MCF 10A (cell line): ENCODE measurements at regions not wholly inside any gene's neighbourhood (a gene's known extent, or its start where the extent isn't known, plus 50 kb on each side); places are given as distances from the start of the nearest gene placed in this dataset.
A peak's percentile ranks its signal among the peaks of the same experiment; 100 is the strongest.
"Not testable (repeated sequence)": the region's sequence is repeated elsewhere in the genome, so short reads cannot be mapped to it uniquely, and the experiment has no call there.

Experiments
- BruUV-seq: library from RNA; stranded (reverse); fragments of 400-500 nt; replicated peaks from 2 replicates; lab custom pipeline; 2021; lab: Mats Ljungman, UMichigan
- CTCF ChIA-PET: fragments of 300-600 bp; sonication (Branson Sonifier 250); formaldehyde crosslinking; extraction: SDS; loops from one replicate; lab custom pipeline; 2021; ENCODE audit warnings: antibody characterized with exemption, inconsistent platforms; lab: Yijun Ruan, JAX
- POLR2A ChIA-PET: fragments of 300-600, 350-650 bp; sonication (Branson Sonifier 250); formaldehyde crosslinking; extraction: SDS; loops from one replicate; lab custom pipeline; 2020; ENCODE audit warnings: antibody characterized with exemption, inconsistent platforms; lab: Yijun Ruan, JAX
- DNase-seq: peaks from one replicate; pipeline ENCODE4 v3.0.0-alpha.2; 2018; ENCODE audit not compliant: unreplicated experiment
- H3K27ac Mint-ChIP-seq: one replicate; pipeline ENCODE4 v1.8.0; 2022; ENCODE audit warnings: mild to moderate bottlenecking, low read depth, mixed read lengths; ENCODE audit not compliant: unreplicated experiment
- H3K27me3 Mint-ChIP-seq: one replicate; pipeline ENCODE4 v1.8.0; 2022; ENCODE audit warnings: mixed read lengths; ENCODE audit not compliant: insufficient read depth, unreplicated experiment
- H3K36me3 Mint-ChIP-seq: one replicate; pipeline ENCODE4 v1.8.0; 2022; ENCODE audit warnings: mild to moderate bottlenecking, moderate library complexity, mixed read lengths; ENCODE audit not compliant: insufficient read depth, unreplicated experiment
- H3K4me1 Mint-ChIP-seq: one replicate; pipeline ENCODE4 v1.8.0; 2022; ENCODE audit warnings: mixed read lengths; ENCODE audit not compliant: insufficient read depth, unreplicated experiment
- H3K4me3 Mint-ChIP-seq: one replicate; pipeline ENCODE4 v1.8.0; 2022; ENCODE audit warnings: mild to moderate bottlenecking, moderate library complexity, mixed read lengths; ENCODE audit not compliant: unreplicated experiment
- H3K9me3 Mint-ChIP-seq: one replicate; pipeline ENCODE4 v1.8.0; 2022; ENCODE audit warnings: mixed read lengths; ENCODE audit not compliant: unreplicated experiment
- intact Hi-C: fragments of 100-400 bp; cut with micrococcal nuclease; formaldehyde crosslinking; loops from 2 replicates; pipeline ENCODE4 v1.14.1; 2022
- TF ChIP-seq, protein P1 (sequence below): fragments of 200-600 bp; IDR thresholded peaks from one replicate; pipeline ENCODE4 v1.8.0; 2022; ENCODE audit warnings: antibody characterized with exemption, mild to moderate bottlenecking; ENCODE audit not compliant: unreplicated experiment

DNA sequence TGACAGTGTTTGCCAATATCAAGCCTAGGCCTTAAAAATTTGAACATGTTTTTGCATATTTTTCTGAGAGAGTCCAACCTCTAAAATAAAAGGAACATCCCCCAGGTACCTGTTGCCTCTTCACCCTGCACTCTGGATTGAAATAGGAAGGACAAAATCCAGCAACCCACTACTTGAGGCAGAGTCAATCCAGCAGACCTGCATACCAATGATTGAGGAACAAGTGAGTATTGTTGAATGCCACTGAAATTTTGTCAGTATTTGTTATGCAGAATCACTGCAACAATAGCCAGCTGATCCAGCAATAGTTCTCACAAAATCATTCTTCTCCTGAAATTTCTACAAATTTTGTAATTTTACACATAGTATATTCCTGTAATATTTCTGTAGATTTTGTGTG lies 460.6 kb upstream of the FOXG1 start:
- Mint-ChIP-seq H3K4me3 (no peak overlapping the region), H3K27ac (no peak overlapping the region), H3K9me3 (peaks cover 8% of the 10 kb centered on the region), H3K27me3 (no peaks in the 10 kb centered on the region), H3K4me1 (peaks cover 25% of the 10 kb centered on the region), H3K36me3 (no peaks in the 10 kb centered on the region)
- BruUV-seq = no TSS peak
- intact Hi-C loops = no loop called here
- no peak for DNase-seq
- POLR2A ChIA-PET = no interaction called here
- TF ChIP-seq, protein P1, sequence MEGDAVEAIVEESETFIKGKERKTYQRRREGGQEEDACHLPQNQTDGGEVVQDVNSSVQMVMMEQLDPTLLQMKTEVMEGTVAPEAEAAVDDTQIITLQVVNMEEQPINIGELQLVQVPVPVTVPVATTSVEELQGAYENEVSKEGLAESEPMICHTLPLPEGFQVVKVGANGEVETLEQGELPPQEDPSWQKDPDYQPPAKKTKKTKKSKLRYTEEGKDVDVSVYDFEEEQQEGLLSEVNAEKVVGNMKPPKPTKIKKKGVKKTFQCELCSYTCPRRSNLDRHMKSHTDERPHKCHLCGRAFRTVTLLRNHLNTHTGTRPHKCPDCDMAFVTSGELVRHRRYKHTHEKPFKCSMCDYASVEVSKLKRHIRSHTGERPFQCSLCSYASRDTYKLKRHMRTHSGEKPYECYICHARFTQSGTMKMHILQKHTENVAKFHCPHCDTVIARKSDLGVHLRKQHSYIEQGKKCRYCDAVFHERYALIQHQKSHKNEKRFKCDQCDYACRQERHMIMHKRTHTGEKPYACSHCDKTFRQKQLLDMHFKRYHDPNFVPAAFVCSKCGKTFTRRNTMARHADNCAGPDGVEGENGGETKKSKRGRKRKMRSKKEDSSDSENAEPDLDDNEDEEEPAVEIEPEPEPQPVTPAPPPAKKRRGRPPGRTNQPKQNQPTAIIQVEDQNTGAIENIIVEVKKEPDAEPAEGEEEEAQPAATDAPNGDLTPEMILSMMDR = no peak
- CTCF ChIA-PET = interaction anchor here (3.6 kb wide), 1 partner anchor 11 kb away, joined by 19 read pairs; no protein-coding TSS in a partner anchor

DNA sequence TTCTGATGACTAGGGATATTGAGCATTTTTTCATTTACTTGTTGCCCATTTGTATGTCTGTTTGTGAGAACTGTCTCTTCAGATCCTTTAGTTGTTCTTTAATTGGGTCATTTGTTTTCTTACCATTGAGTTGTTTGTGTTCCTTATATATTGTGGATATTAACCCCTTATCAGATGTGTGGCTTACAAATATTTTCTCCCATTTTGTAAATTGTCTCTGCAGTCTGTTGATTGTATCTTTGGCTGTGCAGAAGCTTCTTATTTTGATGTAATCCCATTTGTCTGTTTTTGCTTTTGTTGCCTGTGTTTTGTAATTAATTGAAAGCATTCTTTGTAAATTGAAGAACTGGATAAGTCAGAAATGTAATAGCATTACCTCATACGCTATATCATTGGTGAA lies 459.1 kb upstream of the FOXG1 start:
- ChIA-PET CTCF (interaction anchor here (0.6 to 3.6 kb wide), 2 partner anchors 13 to 300 kb away, joined by 3 to 19 read pairs; no protein-coding TSS in a partner anchor), POLR2A (no interaction called here)
- no TSS peak for BruUV-seq
- H3K9me3 Mint-ChIP-seq = peaks cover 8% of the 10 kb centered on the region
- no peak overlapping the region for H3K27ac Mint-ChIP-seq
- TF ChIP-seq, protein P1 = no peak
- no peaks in the 10 kb centered on the region for H3K36me3 Mint-ChIP-seq
- DNase-seq = no peak
- intact Hi-C loops = no loop called here
- peaks cover 25% of the 10 kb centered on the region for H3K4me1 Mint-ChIP-seq
- no peak overlapping the region for H3K4me3 Mint-ChIP-seq
- no peaks in the 10 kb centered on the region for H3K27me3 Mint-ChIP-seq

DNA sequence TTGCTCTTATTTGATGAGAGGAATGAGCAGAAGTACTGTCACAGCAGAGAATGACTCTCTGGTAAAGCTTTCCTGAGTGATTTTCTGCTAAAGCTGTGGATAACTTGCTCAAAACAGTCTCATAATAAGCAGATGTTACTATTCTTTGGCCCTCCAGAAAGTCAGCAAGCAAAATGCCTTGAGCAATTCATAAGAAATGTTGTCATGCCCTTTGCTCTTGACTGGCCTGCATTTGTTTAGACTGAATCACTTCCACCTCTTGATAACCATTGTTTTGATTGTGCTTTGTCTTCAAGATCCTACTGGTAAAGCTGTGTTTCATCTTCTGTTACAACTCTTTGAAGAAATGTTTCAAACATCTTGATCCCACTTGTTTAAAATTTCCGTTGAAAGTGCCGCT lies 457.9 kb upstream of the FOXG1 start:
- H3K4me1 Mint-ChIP-seq = peaks cover 15% of the 10 kb centered on the region
- H3K9me3 Mint-ChIP-seq = peaks cover 1% of the 10 kb centered on the region
- TF ChIP-seq, protein P1 = no peak
- intact Hi-C loops = no loop called here
- H3K27ac Mint-ChIP-seq = peak overlapping the region; percentile 69
- H3K36me3 Mint-ChIP-seq = no peaks in the 10 kb centered on the region
- no peak overlapping the region for H3K4me3 Mint-ChIP-seq
- ChIA-PET CTCF (interaction anchor here (3.6 kb wide), 1 partner anchor 14 kb away, joined by 19 read pairs; no protein-coding TSS in a partner anchor), POLR2A (interaction anchor here (0.7 kb wide), 1 partner anchor 36 kb away, joined by 3 read pairs; no protein-coding TSS in a partner anchor)
- no TSS peak for BruUV-seq
- peak; percentile 77 for DNase-seq
- no peaks in the 10 kb centered on the region for H3K27me3 Mint-ChIP-seq

DNA sequence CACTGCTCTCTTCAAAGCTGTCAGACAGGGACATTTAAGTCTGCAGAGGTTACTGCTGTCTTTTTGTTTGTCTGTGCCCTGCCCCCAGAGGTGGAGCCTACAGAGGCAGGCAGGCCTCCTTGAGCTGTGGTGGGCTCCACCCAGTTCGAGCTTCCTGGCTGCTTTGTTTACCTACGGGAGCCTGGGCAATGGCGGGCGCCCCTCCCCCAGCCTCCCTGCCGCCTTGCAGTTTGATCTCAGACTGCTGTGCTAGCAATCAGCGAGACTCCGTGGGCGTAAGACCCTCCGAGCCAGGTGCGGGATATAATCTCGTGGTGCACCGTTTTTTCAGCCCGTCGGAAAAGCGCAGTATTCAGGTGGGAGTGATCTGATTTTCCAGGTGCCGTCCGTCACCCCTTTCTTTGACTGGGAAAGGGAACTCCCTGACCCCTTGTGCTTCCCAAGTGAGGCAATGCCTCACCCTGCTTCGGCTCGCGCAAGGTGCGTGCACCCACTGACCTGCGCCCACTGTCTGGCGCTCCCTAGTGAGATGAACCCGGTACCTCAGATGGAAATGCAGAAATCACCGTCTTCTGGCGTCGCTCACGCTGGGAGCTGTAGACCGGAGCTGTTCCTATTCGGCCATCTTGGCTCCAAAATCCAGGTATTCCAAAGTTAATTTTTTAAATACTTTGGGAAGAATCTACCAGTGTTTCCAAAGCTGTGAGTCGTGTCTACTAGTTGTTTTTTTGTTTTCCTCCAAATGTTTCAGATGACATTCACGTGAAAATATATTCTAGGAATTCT lies 448.5 kb upstream of the FOXG1 start:
- H3K36me3 Mint-ChIP-seq, BruUV-seq, H3K4me3 Mint-ChIP-seq, intact Hi-C loops, DNase-seq, H3K4me1 Mint-ChIP-seq, CTCF ChIA-PET, H3K27ac Mint-ChIP-seq, POLR2A ChIA-PET, H3K27me3 Mint-ChIP-seq, H3K9me3 Mint-ChIP-seq: not testable (repeated sequence)
